ENCODE measurements at regions not wholly inside any gene's neighbourhood (a gene's known extent, or its start where the extent isn't known, plus 50 kb on each side); places are given as distances from the start of the nearest gene placed in this dataset.

DNA sequence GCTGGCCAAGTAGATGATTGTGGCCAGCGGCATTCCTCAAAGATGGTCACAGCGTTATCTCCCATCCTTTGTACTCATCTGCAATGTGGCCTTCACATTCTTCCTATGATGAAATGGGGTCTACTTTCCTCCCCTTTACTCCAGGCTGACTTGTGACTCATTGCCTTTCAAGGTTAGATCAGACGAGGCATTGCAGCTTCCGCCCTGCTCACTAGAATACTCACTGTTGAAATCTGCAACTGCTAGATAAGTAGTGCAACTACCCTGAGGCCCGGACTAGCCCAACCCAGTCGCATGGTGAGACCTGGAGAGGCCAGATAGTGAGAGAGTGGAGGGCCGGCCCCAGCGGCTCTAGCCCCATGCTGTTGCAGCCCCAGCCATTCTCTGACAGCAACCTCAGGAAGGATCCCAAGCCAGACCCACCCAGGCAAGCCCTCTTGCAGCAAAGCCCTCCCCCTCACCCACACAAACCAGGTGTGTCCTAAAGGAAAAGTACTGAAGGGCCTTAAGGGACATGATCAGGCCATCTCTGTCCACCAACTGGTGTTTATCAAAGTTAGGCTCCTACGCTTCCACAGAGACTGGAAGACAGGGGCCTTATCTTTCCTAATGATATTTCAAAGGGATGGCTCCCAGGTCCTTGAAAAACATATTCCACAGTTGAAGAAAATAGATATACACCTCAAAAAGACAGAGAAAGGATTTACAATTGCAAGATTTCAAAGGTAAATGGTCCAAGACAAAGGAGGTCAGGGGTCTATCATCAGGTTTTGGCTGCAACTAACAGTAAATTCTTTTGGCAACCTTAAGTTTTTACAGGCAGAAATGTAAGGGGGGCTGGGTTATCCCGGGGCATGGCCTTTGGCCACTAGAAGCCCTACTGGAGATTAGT lies 107.2 kb upstream of the TRIM24 start:
- H3K4me3 ChIP-seq = no peak overlapping the region
- H3K36me3 ChIP-seq = no peaks in the 10 kb centered on the region
- ATAC-seq (no peak), FAIRE-seq (no peak), DNase-seq (peak in 1 of 6 donors; percentile 28)
- H3K27me3 ChIP-seq = no peaks in the 10 kb centered on the region
- H3K4me1 ChIP-seq = no peaks in the 10 kb centered on the region
- WGBS, 2 donors = 90 to 91% methylated on average over 10 of the region's 10 CpGs
- no peaks in the 10 kb centered on the region for H3K9me3 ChIP-seq
- TF ChIP-seq, protein P1, sequence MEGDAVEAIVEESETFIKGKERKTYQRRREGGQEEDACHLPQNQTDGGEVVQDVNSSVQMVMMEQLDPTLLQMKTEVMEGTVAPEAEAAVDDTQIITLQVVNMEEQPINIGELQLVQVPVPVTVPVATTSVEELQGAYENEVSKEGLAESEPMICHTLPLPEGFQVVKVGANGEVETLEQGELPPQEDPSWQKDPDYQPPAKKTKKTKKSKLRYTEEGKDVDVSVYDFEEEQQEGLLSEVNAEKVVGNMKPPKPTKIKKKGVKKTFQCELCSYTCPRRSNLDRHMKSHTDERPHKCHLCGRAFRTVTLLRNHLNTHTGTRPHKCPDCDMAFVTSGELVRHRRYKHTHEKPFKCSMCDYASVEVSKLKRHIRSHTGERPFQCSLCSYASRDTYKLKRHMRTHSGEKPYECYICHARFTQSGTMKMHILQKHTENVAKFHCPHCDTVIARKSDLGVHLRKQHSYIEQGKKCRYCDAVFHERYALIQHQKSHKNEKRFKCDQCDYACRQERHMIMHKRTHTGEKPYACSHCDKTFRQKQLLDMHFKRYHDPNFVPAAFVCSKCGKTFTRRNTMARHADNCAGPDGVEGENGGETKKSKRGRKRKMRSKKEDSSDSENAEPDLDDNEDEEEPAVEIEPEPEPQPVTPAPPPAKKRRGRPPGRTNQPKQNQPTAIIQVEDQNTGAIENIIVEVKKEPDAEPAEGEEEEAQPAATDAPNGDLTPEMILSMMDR (IDR thresholded peaks at IDR 0.05) = no peak
- no peak overlapping the region for H3K27ac ChIP-seq
- intact Hi-C loops (cut with DNase I) = no loop called here

DNA sequence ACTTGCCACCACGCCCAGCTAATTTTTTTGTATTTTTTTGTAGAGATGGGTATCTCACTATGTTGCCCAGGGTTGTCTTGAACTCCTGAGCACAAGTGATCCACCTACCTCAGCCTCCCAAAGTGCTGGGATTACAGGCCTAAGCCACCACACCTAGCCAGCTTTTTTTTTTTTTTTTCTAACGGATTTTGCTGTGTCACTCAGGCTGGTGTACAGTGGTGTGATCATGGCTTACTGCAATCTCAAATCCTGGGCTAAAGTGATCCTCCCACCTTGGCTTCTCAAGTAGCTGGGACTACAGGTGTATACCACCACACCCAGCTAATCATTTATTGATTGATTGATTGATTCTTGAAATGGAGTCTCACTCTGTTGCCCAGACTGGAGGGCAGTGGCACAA lies 106.0 kb upstream of the TRIM24 start:
- DNase-seq (no peak), FAIRE-seq (no peak), ATAC-seq (no peak)
- H3K9me3 ChIP-seq = no peaks in the 10 kb centered on the region
- no peaks in the 10 kb centered on the region for H3K4me1 ChIP-seq
- no peaks in the 10 kb centered on the region for H3K36me3 ChIP-seq
- H3K27ac ChIP-seq = no peak overlapping the region
- 76 to 86% methylated on average over 2 of the region's 2 CpGs for WGBS, 2 donors
- intact Hi-C loops (cut with DNase I) = no loop called here
- TF ChIP-seq, protein P1 (IDR thresholded peaks at IDR 0.05) = no peak
- no peak overlapping the region for H3K4me3 ChIP-seq
- H3K27me3 ChIP-seq = no peaks in the 10 kb centered on the region

DNA sequence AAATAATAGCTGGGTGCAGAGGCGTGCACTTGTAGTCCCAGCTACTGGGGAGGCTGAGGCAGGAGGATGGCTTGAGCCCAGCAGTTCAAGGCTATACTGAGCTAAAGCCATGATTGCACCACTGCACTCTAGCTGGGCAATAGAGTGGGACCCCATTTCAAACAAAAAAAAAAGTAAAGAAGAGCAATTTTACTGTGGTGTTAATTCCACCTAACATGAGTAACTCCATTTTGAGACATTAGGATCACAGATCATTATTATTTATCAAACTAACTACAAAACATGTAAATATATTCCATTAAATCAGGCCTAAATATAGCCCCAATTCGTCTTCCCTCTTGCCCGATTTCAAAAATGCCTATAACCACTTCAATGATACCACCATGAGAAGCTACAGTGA lies 104.8 kb upstream of the TRIM24 start:
- Histone ChIP-seq H3K4me1 (no peaks in the 10 kb centered on the region), H3K27me3 (no peaks in the 10 kb centered on the region), H3K27ac (no peak overlapping the region), H3K9me3 (no peaks in the 10 kb centered on the region), H3K4me3 (no peak overlapping the region), H3K36me3 (no peaks in the 10 kb centered on the region)
- TF ChIP-seq, protein P1 (IDR thresholded peaks at IDR 0.05) = no peak
- FAIRE-seq (no peak), ATAC-seq (no peak), DNase-seq (no peak)
- 89 to 94% methylated on average over 3 of the region's 3 CpGs for WGBS, 2 donors
- intact Hi-C loops (cut with DNase I) = no loop called here

DNA sequence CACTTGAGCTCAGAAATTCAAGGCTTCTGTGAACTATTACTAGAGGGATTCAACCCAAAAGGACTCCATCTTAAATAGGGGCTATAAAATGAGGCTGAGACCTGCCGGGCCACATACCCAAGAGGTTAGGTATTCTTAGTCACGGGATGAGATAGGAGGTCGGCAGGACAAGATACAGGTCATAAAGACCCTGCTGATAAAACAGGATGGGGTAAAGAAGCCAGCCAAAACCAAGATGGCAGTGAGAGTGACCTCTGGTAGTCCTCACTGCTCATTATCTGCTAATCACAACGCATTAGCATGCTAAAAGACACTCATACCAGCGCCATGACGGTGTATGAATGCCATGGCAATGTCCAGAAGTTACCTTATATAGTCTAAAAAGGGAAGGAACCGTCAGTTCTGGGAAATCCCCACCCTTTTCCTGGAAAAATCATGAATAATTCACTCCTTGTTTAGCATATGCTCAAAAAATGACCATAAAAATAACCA lies 101.2 kb upstream of the TRIM24 start:
- intact Hi-C loops (cut with DNase I) = no loop called here
- no peak for ATAC-seq
- no peak for DNase-seq
- FAIRE-seq = no peak
- Histone ChIP-seq H3K27ac (no peak overlapping the region), H3K36me3 (no peaks in the 10 kb centered on the region), H3K9me3 (no peaks in the 10 kb centered on the region), H3K4me3 (no peak overlapping the region), H3K27me3 (no peaks in the 10 kb centered on the region), H3K4me1 (no peaks in the 10 kb centered on the region)
- WGBS, 2 donors = 93% methylated on average over 7 of the region's 7 CpGs
- TF ChIP-seq, protein P1 (IDR thresholded peaks at IDR 0.05) = no peak
